DND-41 (cell line): ENCODE measurements at regions not wholly inside any gene's neighbourhood (a gene's known extent, or its start where the extent isn't known, plus 50 kb on each side); places are given as distances from the start of the nearest gene placed in this dataset.

ENCODE experiments used
- ATAC-seq: fragments of 200-7000 bp; cut with Tn5 transposase; 3 replicates; pipeline ENCODE4 v1.9.1; 2021; ENCODE audit warnings: low read depth; ENCODE audit not compliant: insufficient read depth
- DNase-seq: peaks from one replicate; pipeline ENCODE4 v3.0.0-alpha.2; 2020
- H2AFZ ChIP-seq: 2 replicates; pipeline ENCODE4 v1.6.0; 2012; ENCODE audit warnings: low read depth, low read length
- H3K27ac ChIP-seq: 2 replicates; pipeline ENCODE4 v1.5.1; 2012; ENCODE audit warnings: low read length, inconsistent platforms
- H3K27me3 ChIP-seq: fragments of 200-600 bp; sonication (generic); 2 replicates; pipeline ENCODE4 v1.6.0; 2012; ENCODE audit warnings: low read length, mild to moderate bottlenecking, inconsistent platforms; ENCODE audit not compliant: insufficient read depth, poor library complexity
- H3K36me3 ChIP-seq: 2 replicates; pipeline ENCODE4 v1.5.1; 2012; ENCODE audit warnings: low read length, inconsistent platforms; ENCODE audit not compliant: insufficient read depth
- H3K4me1 ChIP-seq: 2 replicates; pipeline ENCODE4 v1.5.1; 2012; ENCODE audit warnings: mild to moderate bottlenecking, low read length; ENCODE audit not compliant: insufficient read depth
- H3K4me2 ChIP-seq: 2 replicates; pipeline ENCODE4 v1.6.0; 2012; ENCODE audit warnings: mild to moderate bottlenecking, moderate library complexity, low read length, inconsistent platforms; ENCODE audit not compliant: insufficient read depth
- H3K4me3 ChIP-seq, 2 experiments: fragments of 200-600 bp in 1 of 2; shearing (Covaris generic) in 1 of 2; 2 replicates each; pipeline ENCODE4 v1.5.1; 2012 to 2016; ENCODE audit warnings: inconsistent platforms in 2 of 2, low read length in 2 of 2, mild to moderate bottlenecking in 2 of 2, low read depth in 1 of 2, moderate library complexity in 1 of 2
- H3K79me2 ChIP-seq: 2 replicates; pipeline ENCODE4 v1.6.0; 2012; ENCODE audit warnings: low read length, inconsistent platforms; ENCODE audit not compliant: insufficient read depth
- H3K9ac ChIP-seq: 2 replicates; pipeline ENCODE4 v1.6.0; 2012; ENCODE audit warnings: low read depth, mild to moderate bottlenecking, inconsistent platforms, low read length, moderate library complexity
- H3K9me3 ChIP-seq: 2 replicates; pipeline ENCODE4 v1.5.1; 2012; ENCODE audit warnings: low read length, moderate library complexity, mild to moderate bottlenecking, inconsistent platforms; ENCODE audit not compliant: insufficient read depth, severe bottlenecking
- H4K20me1 ChIP-seq: 2 replicates; pipeline ENCODE4 v1.6.0; 2012; ENCODE audit warnings: low read length; ENCODE audit not compliant: insufficient read depth
- EZH2 ChIP-seq: IDR thresholded peaks from 3 replicates; pipeline ENCODE4 v1.6.1; 2012; ENCODE audit warnings: borderline replicate concordance, low read depth, mild to moderate bottlenecking, moderate library complexity, low read length, inconsistent platforms; ENCODE audit not compliant: severe bottlenecking
- TF ChIP-seq, protein P1 (sequence below): IDR thresholded peaks from 2 replicates; pipeline ENCODE4 v1.5.1; 2012; ENCODE audit warnings: borderline replicate concordance, low read length, moderate library complexity, mild to moderate bottlenecking; ENCODE audit not compliant: poor library complexity, severe bottlenecking; ENCODE audit errors: extremely low read depth

- Histone ChIP-seq H3K79me2 (peaks cover 11% of the 10 kb centered on the region), H3K9me3 (no peaks in the 10 kb centered on the region), H3K27ac (no peak overlapping the region), H3K4me3 (no peak overlapping the region), H2AFZ (no peak overlapping the region), H4K20me1 (no peaks in the 10 kb centered on the region), H3K9ac (no peak overlapping the region), H3K36me3 (peaks cover 13% of the 10 kb centered on the region; the same call in 1 of the 2 replicates), H3K4me1 (no peaks in the 10 kb centered on the region), H3K27me3 (no peaks in the 10 kb centered on the region), H3K4me2 (no peak overlapping the region)
- ATAC-seq (no peak), DNase-seq (no peak)
- no peak for TF ChIP-seq EZH2
- TF ChIP-seq, protein P1, sequence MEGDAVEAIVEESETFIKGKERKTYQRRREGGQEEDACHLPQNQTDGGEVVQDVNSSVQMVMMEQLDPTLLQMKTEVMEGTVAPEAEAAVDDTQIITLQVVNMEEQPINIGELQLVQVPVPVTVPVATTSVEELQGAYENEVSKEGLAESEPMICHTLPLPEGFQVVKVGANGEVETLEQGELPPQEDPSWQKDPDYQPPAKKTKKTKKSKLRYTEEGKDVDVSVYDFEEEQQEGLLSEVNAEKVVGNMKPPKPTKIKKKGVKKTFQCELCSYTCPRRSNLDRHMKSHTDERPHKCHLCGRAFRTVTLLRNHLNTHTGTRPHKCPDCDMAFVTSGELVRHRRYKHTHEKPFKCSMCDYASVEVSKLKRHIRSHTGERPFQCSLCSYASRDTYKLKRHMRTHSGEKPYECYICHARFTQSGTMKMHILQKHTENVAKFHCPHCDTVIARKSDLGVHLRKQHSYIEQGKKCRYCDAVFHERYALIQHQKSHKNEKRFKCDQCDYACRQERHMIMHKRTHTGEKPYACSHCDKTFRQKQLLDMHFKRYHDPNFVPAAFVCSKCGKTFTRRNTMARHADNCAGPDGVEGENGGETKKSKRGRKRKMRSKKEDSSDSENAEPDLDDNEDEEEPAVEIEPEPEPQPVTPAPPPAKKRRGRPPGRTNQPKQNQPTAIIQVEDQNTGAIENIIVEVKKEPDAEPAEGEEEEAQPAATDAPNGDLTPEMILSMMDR: no peak
These were observed 122.0 kb downstream of the SPP2 start for GRCh38 chr2:234172532-234172931.

GRCh38 chr2:234172066-234172465 is 121.6 kb downstream of the SPP2 start:
- Histone ChIP-seq H3K9me3 (no peaks in the 10 kb centered on the region), H2AFZ (no peak overlapping the region), H4K20me1 (no peaks in the 10 kb centered on the region), H3K27me3 (no peaks in the 10 kb centered on the region), H3K4me2 (no peak overlapping the region), H3K79me2 (peaks cover 7% of the 10 kb centered on the region; the same call in 1 of the 2 replicates), H3K27ac (no peak overlapping the region), H3K4me1 (no peaks in the 10 kb centered on the region), H3K9ac (no peak overlapping the region), H3K4me3 (no peak overlapping the region), H3K36me3 (peaks cover 13% of the 10 kb centered on the region; the same call in 1 of the 2 replicates)
- TF ChIP-seq EZH2: no peak
- TF ChIP-seq, protein P1: no peak
- ATAC-seq: no peak
- no peak for DNase-seq

DNA sequence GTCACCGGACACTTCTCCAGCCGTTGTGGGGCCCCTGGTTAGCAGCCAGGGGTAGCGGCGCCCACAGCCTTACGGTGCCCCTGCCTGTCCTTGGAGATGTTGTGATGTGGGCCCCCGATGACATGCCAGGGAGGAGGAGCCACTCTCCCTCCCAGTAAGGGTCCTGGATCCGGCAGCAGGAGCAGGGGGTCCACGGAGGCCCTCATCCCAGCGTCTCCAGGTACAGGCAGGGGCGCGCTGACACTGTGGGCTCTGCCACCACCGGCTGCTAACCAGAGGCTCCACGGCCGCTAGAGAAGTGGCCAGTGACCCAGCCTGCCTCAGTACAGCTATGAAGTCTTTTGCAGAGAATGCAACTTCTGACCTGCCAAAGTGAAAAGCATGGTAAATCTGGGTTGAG is 121.2 kb downstream of the SPP2 start:
- Histone ChIP-seq H3K4me3 (no peak overlapping the region), H3K9ac (no peak overlapping the region), H3K79me2 (peaks cover 5% of the 10 kb centered on the region; the same call in 1 of the 2 replicates), H3K4me1 (no peaks in the 10 kb centered on the region), H3K27me3 (no peaks in the 10 kb centered on the region), H3K4me2 (no peak overlapping the region), H3K36me3 (peaks cover 13% of the 10 kb centered on the region; the same call in 1 of the 2 replicates), H3K27ac (peak overlapping the region; percentile 47), H4K20me1 (no peaks in the 10 kb centered on the region), H3K9me3 (no peaks in the 10 kb centered on the region), H2AFZ (no peak overlapping the region)
- DNase-seq (no peak), ATAC-seq (no peak)
- TF ChIP-seq, protein P1: no peak
- no peak for TF ChIP-seq EZH2
